K562 (cell line): ENCODE measurements at regions not wholly inside any gene's neighbourhood (a gene's known extent, or its start where the extent isn't known, plus 50 kb on each side); places are given as distances from the start of the nearest gene placed in this dataset.

Experiments used
- ATAC-seq: fragments of 200-7000 bp; cut with Tn5 transposase; 3 replicates; pipeline ENCODE4 v1.9.1; 2020; ENCODE audit warnings: moderate library complexity
- BruUV-seq: library from RNA; stranded (reverse); fragments of 400-500 nt; replicated peaks from 2 replicates; lab custom pipeline; 2021; lab: Mats Ljungman, UMichigan
- CTCF ChIA-PET: fragments of 300-600 bp; formaldehyde crosslinking; extraction: SDS; loops from one replicate; lab custom pipeline; 2021; ENCODE audit warnings: low intra/inter-chr PET ratio; lab: Yijun Ruan, JAX
- POLR2A ChIA-PET: fragments of 300-600, 350-650 bp; sonication (Branson Sonifier 250); formaldehyde crosslinking; extraction: SDS; loops from one replicate; lab custom pipeline; 2021; ENCODE audit warnings: antibody characterized with exemption, inconsistent platforms; lab: Yijun Ruan, JAX
- DNase-seq, 4 experiments: peaks; one replicate each; pipeline versions ENCODE4 v3.0.0 to v3.0.0-alpha.2; 2011 to 2018; ENCODE audit warnings: low spot score in 3 of 4, mixed read lengths in 3 of 4; ENCODE audit errors: extremely low read depth in 1 of 4
- FAIRE-seq: peaks from 2 replicates; lab custom pipeline; 2011; peaks lifted over from hg19 to GRCh38; lab: Jason Lieb, UNC
- H2AFZ ChIP-seq: 2 replicates; pipeline ENCODE4 v1.6.0; 2011; ENCODE audit warnings: low read depth, low read length, control low read depth, inconsistent platforms
- H3K27ac ChIP-seq: fragments of 200-600 bp; 3 replicates; pipeline ENCODE4 v1.8.0; 2011; ENCODE audit warnings: low read depth, mild to moderate bottlenecking, control low read depth, inconsistent platforms, low read length, moderate library complexity, mixed read lengths; ENCODE audit errors: extremely low read depth
- H3K27me3 ChIP-seq, 2 experiments: fragments of 300-600 bp in 1 of 2; 2 replicates in 1 of 2; 3 replicates in 1 of 2; pipeline versions ENCODE4 v1.6.0 to v1.8.0; 2011; ENCODE audit warnings: inconsistent platforms in 2 of 2, low read length in 2 of 2, mild to moderate bottlenecking in 1 of 2, mixed read lengths in 1 of 2, moderate library complexity in 1 of 2; ENCODE audit not compliant: control insufficient read depth in 2 of 2, insufficient read depth in 2 of 2
- H3K36me3 ChIP-seq: fragments of 300-600 bp; 3 replicates; pipeline ENCODE4 v1.8.0; 2011; ENCODE audit warnings: mild to moderate bottlenecking, low read length, inconsistent platforms; ENCODE audit not compliant: control insufficient read depth, insufficient read depth
- H3K4me1 ChIP-seq, 2 experiments: fragments of 200-600 bp in 1 of 2; replicated peaks in 1 of 2; 2 replicates in 1 of 2; 3 replicates in 1 of 2; pipeline versions ENCODE4 v1.5.1 to v1.8.0; 2011; ENCODE audit warnings: inconsistent platforms in 2 of 2, low read length in 2 of 2, mild to moderate bottlenecking in 1 of 2, mixed read lengths in 1 of 2, moderate library complexity in 1 of 2; ENCODE audit not compliant: control insufficient read depth in 2 of 2, insufficient read depth in 2 of 2
- H3K4me2 ChIP-seq: 2 replicates; pipeline ENCODE4 v1.6.1; 2011; ENCODE audit warnings: low read length, control low read depth, inconsistent platforms, mixed read lengths; ENCODE audit not compliant: insufficient read depth
- H3K4me3 ChIP-seq: fragments of 200-600 bp; sonication (generic), shearing (Covaris generic); 2 replicates; pipeline ENCODE4 v1.5.1; 2016; ENCODE audit warnings: control low read depth, inconsistent platforms
- H3K79me2 ChIP-seq: fragments of 200-600 bp; 3 replicates; pipeline ENCODE4 v1.8.0; 2011; ENCODE audit warnings: low read length, inconsistent platforms; ENCODE audit not compliant: control insufficient read depth, insufficient read depth
- H3K9ac ChIP-seq, 2 experiments: 2 replicates each; pipeline versions ENCODE4 v1.6.0 to v1.6.1; 2011; ENCODE audit warnings: low read depth in 2 of 2, low read length in 2 of 2, control low read depth in 1 of 2, inconsistent platforms in 1 of 2, mild to moderate bottlenecking in 1 of 2, mixed read lengths in 1 of 2; ENCODE audit not compliant: insufficient read depth in 1 of 2
- H3K9me1 ChIP-seq: one replicate; pipeline ENCODE4 v1.6.0; 2011; ENCODE audit warnings: inconsistent platforms, mild to moderate bottlenecking, low read length, moderate library complexity; ENCODE audit not compliant: control insufficient read depth, insufficient read depth
- H3K9me3 ChIP-seq: replicated peaks from 2 replicates; pipeline ENCODE4 v1.5.1; 2011; ENCODE audit warnings: low read depth, low read length, inconsistent platforms; ENCODE audit not compliant: control insufficient read depth, insufficient read depth
- H4K20me1 ChIP-seq: replicated peaks from 2 replicates; pipeline ENCODE4 v1.6.1; 2011; ENCODE audit warnings: low read length, inconsistent platforms, mixed read lengths; ENCODE audit not compliant: control insufficient read depth, insufficient read depth
- ETS2 ChIP-seq: IDR thresholded peaks from 2 replicates; pipeline ENCODE4 v1.6.1; 2016; ENCODE audit warnings: borderline replicate concordance, missing genetic modification characterization, mild to moderate bottlenecking, moderate library complexity, missing compliant biosample characterization; ENCODE audit not compliant: poor library complexity, severe bottlenecking
- FIP1L1 ChIP-seq: fragments of 200-400 bp; formaldehyde crosslinking; IDR thresholded peaks from 2 replicates; pipeline ENCODE4 v1.6.1; 2018; ENCODE audit warnings: mild to moderate bottlenecking, low read depth, low read length; ENCODE audit not compliant: poor library complexity, severe bottlenecking
- FOXA3 ChIP-seq, 2 experiments: fragments of 450-650 bp in 1 of 2; sonication (generic) in 1 of 2; formaldehyde crosslinking; IDR thresholded peaks in 1 of 2; conservative IDR thresholded peaks in 1 of 2; 2 replicates each; pipeline versions ENCODE4 v1.4.0 to v1.8.0; 2020 to 2022; ENCODE audit warnings: mild to moderate bottlenecking in 2 of 2, missing genetic modification reagents in 1 of 2
- KAT7 ChIP-seq: sonication (generic); formaldehyde crosslinking; IDR thresholded peaks from 2 replicates; pipeline ENCODE4 v1.8.0; 2022; ENCODE audit warnings: missing genetic modification reagents, mild to moderate bottlenecking, borderline replicate concordance
- NFIC ChIP-seq: fragments of 450-650 bp; IDR thresholded peaks from 2 replicates; pipeline ENCODE4 v1.6.1; 2017; ENCODE audit warnings: mild to moderate bottlenecking, inconsistent platforms
- SMC3 ChIP-seq: conservative IDR thresholded peaks from 2 replicates; pipeline ENCODE4 v1.6.1; 2011; ENCODE audit warnings: low read depth, low read length, improper control_type of control experiment; ENCODE audit not compliant: insufficient read depth
- TEAD2 ChIP-seq: fragments of 450-650 bp; IDR thresholded peaks from 2 replicates; pipeline ENCODE4 v1.6.1; 2016; ENCODE audit warnings: missing genetic modification characterization, control low read depth, missing compliant biosample characterization
- ZNF165 ChIP-seq: fragments of 250-450 bp; sonication (Bioruptor Pico); IDR thresholded peaks from 2 replicates; pipeline ENCODE4 v1.4.0; 2020; ENCODE audit warnings: borderline replicate concordance
- ZNF239 ChIP-seq: fragments of 250-450 bp; sonication (Bioruptor Pico); IDR thresholded peaks from 2 replicates; pipeline ENCODE4 v1.4.0; 2020; ENCODE audit warnings: mild to moderate bottlenecking
- ZNF785 ChIP-seq: fragments of 250-450 bp; sonication (Bioruptor Pico); IDR thresholded peaks from 2 replicates; pipeline ENCODE4 v1.4.0; 2020; ENCODE audit warnings: mild to moderate bottlenecking
- WGBS: fragments of 100-300 bp; shearing (Covaris generic); methylation state at CpG from one replicate; pipeline ENCODE4 v1.1.6; 2016; ENCODE audit warnings: low coverage, mixed read lengths; ENCODE audit not compliant: insufficient coverage; ENCODE audit errors: missing lambda C conversion rate; 5-methylcytosine and 5-hydroxymethylcytosine counted together
- in situ Hi-C: fragments of 300-500 bp; cut with MboI; formaldehyde crosslinking; loops from 4 replicates; pipeline ENCODE4 v1.15.0; 2018; ENCODE audit warnings: inconsistent platforms, mixed read lengths
- intact Hi-C: fragments of 100-400 bp; cut with micrococcal nuclease; formaldehyde crosslinking; loops from 2 replicates; pipeline ENCODE4 v1.14.2; 2022
- TF ChIP-seq, protein P1 (sequence below): sonication (generic); formaldehyde crosslinking; IDR thresholded peaks from 2 replicates; pipeline ENCODE4 v1.8.0; 2022; ENCODE audit warnings: mild to moderate bottlenecking, missing genetic modification reagents
- TF ChIP-seq, protein P2 (sequence below): fragments of 250-450 bp; sonication (Bioruptor Pico); IDR thresholded peaks from 2 replicates; pipeline ENCODE4 v1.4.0; 2020; ENCODE audit warnings: mild to moderate bottlenecking, moderate library complexity

DNA sequence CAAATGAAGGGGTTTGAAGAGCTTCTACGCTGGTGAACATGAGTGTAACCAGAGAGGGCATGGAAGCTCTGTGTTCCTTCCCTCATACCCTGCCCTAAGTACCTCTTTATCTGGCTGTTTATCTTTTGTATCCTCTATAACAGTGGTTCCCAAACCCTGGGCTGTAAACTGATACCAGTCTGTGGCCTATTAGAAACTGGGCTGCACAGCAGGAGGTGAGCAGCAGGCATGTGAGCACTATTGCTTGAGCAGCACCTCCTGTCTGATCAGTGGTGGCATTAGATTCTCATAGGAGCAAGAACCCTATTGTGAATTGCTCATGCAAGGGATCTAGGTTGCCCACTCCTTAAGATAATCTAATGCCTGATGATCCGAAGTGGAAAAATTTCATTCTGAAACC, 172.9 kb upstream of the AVPR1A start:
- Histone ChIP-seq H3K4me1 (no peaks in the 10 kb centered on the region), H3K27ac (no peak overlapping the region), H4K20me1 (no peaks in the 10 kb centered on the region), H2AFZ (no peak overlapping the region), H3K9me1 (no peaks in the 10 kb centered on the region), H3K36me3 (no peaks in the 10 kb centered on the region), H3K27me3 (no peaks in the 10 kb centered on the region), H3K9ac (no peak overlapping the region), H3K79me2 (no peaks in the 10 kb centered on the region), H3K9me3 (no peaks in the 10 kb centered on the region), H3K4me3 (no peak overlapping the region), H3K4me2 (no peak overlapping the region)
- DNase-seq: no peak
- in situ Hi-C loops: no loop called here
- 0% methylated on average over 2 of the region's 2 CpGs for WGBS
- no TSS peak for BruUV-seq
- intact Hi-C loops: no loop called here
- CTCF ChIA-PET: no interaction called here
- FAIRE-seq: no peak
- ATAC-seq: no peak
- POLR2A ChIA-PET: no interaction called here
- no peak for TF ChIP-seq FOXA3 (CRISPR knock-in tag; conservative IDR thresholded peaks at IDR 0.05 in 1 of 2, IDR thresholded peaks at IDR 0.05 in 1 of 2)
- TF ChIP-seq KAT7 (CRISPR knock-in tag): no peak
- no peak for TF ChIP-seq SMC3
- no peak for TF ChIP-seq ZNF785 (CRISPR knock-in tag)
- TF ChIP-seq, protein P1, sequence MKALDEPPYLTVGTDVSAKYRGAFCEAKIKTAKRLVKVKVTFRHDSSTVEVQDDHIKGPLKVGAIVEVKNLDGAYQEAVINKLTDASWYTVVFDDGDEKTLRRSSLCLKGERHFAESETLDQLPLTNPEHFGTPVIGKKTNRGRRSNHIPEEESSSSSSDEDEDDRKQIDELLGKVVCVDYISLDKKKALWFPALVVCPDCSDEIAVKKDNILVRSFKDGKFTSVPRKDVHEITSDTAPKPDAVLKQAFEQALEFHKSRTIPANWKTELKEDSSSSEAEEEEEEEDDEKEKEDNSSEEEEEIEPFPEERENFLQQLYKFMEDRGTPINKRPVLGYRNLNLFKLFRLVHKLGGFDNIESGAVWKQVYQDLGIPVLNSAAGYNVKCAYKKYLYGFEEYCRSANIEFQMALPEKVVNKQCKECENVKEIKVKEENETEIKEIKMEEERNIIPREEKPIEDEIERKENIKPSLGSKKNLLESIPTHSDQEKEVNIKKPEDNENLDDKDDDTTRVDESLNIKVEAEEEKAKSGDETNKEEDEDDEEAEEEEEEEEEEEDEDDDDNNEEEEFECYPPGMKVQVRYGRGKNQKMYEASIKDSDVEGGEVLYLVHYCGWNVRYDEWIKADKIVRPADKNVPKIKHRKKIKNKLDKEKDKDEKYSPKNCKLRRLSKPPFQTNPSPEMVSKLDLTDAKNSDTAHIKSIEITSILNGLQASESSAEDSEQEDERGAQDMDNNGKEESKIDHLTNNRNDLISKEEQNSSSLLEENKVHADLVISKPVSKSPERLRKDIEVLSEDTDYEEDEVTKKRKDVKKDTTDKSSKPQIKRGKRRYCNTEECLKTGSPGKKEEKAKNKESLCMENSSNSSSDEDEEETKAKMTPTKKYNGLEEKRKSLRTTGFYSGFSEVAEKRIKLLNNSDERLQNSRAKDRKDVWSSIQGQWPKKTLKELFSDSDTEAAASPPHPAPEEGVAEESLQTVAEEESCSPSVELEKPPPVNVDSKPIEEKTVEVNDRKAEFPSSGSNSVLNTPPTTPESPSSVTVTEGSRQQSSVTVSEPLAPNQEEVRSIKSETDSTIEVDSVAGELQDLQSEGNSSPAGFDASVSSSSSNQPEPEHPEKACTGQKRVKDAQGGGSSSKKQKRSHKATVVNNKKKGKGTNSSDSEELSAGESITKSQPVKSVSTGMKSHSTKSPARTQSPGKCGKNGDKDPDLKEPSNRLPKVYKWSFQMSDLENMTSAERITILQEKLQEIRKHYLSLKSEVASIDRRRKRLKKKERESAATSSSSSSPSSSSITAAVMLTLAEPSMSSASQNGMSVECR (CRISPR knock-in tag): no peak
- TF ChIP-seq, protein P2, sequence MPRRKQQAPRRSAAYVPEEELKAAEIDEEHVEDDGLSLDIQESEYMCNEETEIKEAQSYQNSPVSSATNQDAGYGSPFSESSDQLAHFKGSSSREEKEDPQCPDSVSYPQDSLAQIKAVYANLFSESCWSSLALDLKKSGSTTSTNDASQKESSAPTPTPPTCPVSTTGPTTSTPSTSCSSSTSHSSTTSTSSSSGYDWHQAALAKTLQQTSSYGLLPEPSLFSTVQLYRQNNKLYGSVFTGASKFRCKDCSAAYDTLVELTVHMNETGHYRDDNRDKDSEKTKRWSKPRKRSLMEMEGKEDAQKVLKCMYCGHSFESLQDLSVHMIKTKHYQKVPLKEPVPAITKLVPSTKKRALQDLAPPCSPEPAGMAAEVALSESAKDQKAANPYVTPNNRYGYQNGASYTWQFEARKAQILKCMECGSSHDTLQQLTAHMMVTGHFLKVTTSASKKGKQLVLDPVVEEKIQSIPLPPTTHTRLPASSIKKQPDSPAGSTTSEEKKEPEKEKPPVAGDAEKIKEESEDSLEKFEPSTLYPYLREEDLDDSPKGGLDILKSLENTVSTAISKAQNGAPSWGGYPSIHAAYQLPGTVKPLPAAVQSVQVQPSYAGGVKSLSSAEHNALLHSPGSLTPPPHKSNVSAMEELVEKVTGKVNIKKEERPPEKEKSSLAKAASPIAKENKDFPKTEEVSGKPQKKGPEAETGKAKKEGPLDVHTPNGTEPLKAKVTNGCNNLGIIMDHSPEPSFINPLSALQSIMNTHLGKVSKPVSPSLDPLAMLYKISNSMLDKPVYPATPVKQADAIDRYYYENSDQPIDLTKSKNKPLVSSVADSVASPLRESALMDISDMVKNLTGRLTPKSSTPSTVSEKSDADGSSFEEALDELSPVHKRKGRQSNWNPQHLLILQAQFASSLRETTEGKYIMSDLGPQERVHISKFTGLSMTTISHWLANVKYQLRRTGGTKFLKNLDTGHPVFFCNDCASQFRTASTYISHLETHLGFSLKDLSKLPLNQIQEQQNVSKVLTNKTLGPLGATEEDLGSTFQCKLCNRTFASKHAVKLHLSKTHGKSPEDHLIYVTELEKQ (CRISPR knock-in tag): no peak
- no peak for TF ChIP-seq TEAD2 (tag)
- TF ChIP-seq FIP1L1: no peak
- no peak for TF ChIP-seq ETS2 (tag)
- no peak for TF ChIP-seq ZNF165 (CRISPR knock-in tag)
- no peak for TF ChIP-seq ZNF239 (CRISPR knock-in tag)
- no peak for TF ChIP-seq NFIC
- TF ChIP-seq, all 486 proteins: peak for 0
